GM10266 (cell line): ENCODE measurements at regions not wholly inside any gene's neighbourhood (a gene's known extent, or its start where the extent isn't known, plus 50 kb on each side); places are given as distances from the start of the nearest gene placed in this dataset.
"Not testable (repeated sequence)": the region's sequence is repeated elsewhere in the genome, so short reads cannot be mapped to it uniquely, and the experiment has no call there.

Source experiments
- DNase-seq: peaks from one replicate; pipeline ENCODE4 v3.0.0; 2012; ENCODE audit errors: extremely low spot score
- CTCF ChIP-seq: IDR thresholded peaks from 2 replicates; pipeline ENCODE4 v1.5.1; 2012; ENCODE audit warnings: mild to moderate bottlenecking, low read depth; ENCODE audit not compliant: control insufficient read depth, insufficient read depth; ENCODE audit errors: missing control alignments

- DNase-seq, result no peak
- no peak for TF ChIP-seq CTCF
Observed at GRCh38 chr5:68049053-68049713, 166.4 kb upstream of the PIK3R1 start.

GRCh38 chr5:68048516-68048915 is 167.0 kb upstream of the PIK3R1 start:
- no peak for DNase-seq
- TF ChIP-seq CTCF, result no peak

GRCh38 chr5:68048054-68048453 is 167.5 kb upstream of the PIK3R1 start:
- DNase-seq, result not testable (repeated sequence)

GRCh38 chr5:68047035-68047434 is 168.5 kb upstream of the PIK3R1 start:
- DNase-seq, result no peak
- no peak for TF ChIP-seq CTCF

GRCh38 chr5:68046445-68046844 is 169.1 kb upstream of the PIK3R1 start:
- TF ChIP-seq CTCF, result no peak
- no peak for DNase-seq

GRCh38 chr5:68041293-68041692 is 174.3 kb upstream of the PIK3R1 start:
- DNase-seq, result peak; percentile 28
- no peak for TF ChIP-seq CTCF

GRCh38 chr5:68037546-68037945 is 178.0 kb upstream of the PIK3R1 start:
- no peak for DNase-seq

More at GRCh38 chr5:68037546-68037945, 178.0 kb upstream of the PIK3R1 start:
- TF ChIP-seq CTCF, result no peak
